HL-60 (cell line): ENCODE measurements at regions not wholly inside any gene's neighbourhood (a gene's known extent, or its start where the extent isn't known, plus 50 kb on each side); places are given as distances from the start of the nearest gene placed in this dataset.

Experiments used
- GABPA ChIP-seq: IDR thresholded peaks from 2 replicates; pipeline ENCODE4 v1.6.1; 2012; ENCODE audit warnings: low read depth
- POLR2AphosphoS5 ChIP-seq: IDR thresholded peaks from 2 replicates; pipeline ENCODE4 v1.6.1; 2012; ENCODE audit warnings: low read depth
- TF ChIP-seq, protein P1 (sequence below): IDR thresholded peaks from one replicate; pipeline ENCODE4 v1.5.1; 2011; ENCODE audit warnings: low read length, control low read depth, inconsistent platforms; ENCODE audit not compliant: insufficient read depth
- TF ChIP-seq, protein P2 (sequence below): IDR thresholded peaks from 2 replicates; pipeline ENCODE4 v1.6.1; 2012; ENCODE audit warnings: low read depth; ENCODE audit not compliant: insufficient replicate concordance

GRCh38 chr4:60461551-60461950 lies 738.6 kb upstream of the ADGRL3 start:
- TF ChIP-seq, protein P1, sequence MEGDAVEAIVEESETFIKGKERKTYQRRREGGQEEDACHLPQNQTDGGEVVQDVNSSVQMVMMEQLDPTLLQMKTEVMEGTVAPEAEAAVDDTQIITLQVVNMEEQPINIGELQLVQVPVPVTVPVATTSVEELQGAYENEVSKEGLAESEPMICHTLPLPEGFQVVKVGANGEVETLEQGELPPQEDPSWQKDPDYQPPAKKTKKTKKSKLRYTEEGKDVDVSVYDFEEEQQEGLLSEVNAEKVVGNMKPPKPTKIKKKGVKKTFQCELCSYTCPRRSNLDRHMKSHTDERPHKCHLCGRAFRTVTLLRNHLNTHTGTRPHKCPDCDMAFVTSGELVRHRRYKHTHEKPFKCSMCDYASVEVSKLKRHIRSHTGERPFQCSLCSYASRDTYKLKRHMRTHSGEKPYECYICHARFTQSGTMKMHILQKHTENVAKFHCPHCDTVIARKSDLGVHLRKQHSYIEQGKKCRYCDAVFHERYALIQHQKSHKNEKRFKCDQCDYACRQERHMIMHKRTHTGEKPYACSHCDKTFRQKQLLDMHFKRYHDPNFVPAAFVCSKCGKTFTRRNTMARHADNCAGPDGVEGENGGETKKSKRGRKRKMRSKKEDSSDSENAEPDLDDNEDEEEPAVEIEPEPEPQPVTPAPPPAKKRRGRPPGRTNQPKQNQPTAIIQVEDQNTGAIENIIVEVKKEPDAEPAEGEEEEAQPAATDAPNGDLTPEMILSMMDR = no peak
- no peak for TF ChIP-seq POLR2AphosphoS5
- no peak for TF ChIP-seq GABPA
- TF ChIP-seq, protein P2, sequence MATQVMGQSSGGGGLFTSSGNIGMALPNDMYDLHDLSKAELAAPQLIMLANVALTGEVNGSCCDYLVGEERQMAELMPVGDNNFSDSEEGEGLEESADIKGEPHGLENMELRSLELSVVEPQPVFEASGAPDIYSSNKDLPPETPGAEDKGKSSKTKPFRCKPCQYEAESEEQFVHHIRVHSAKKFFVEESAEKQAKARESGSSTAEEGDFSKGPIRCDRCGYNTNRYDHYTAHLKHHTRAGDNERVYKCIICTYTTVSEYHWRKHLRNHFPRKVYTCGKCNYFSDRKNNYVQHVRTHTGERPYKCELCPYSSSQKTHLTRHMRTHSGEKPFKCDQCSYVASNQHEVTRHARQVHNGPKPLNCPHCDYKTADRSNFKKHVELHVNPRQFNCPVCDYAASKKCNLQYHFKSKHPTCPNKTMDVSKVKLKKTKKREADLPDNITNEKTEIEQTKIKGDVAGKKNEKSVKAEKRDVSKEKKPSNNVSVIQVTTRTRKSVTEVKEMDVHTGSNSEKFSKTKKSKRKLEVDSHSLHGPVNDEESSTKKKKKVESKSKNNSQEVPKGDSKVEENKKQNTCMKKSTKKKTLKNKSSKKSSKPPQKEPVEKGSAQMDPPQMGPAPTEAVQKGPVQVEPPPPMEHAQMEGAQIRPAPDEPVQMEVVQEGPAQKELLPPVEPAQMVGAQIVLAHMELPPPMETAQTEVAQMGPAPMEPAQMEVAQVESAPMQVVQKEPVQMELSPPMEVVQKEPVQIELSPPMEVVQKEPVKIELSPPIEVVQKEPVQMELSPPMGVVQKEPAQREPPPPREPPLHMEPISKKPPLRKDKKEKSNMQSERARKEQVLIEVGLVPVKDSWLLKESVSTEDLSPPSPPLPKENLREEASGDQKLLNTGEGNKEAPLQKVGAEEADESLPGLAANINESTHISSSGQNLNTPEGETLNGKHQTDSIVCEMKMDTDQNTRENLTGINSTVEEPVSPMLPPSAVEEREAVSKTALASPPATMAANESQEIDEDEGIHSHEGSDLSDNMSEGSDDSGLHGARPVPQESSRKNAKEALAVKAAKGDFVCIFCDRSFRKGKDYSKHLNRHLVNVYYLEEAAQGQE = no peak
